ENCODE measurements at regions not wholly inside any gene's neighbourhood (a gene's known extent, or its start where the extent isn't known, plus 50 kb on each side); places are given as distances from the start of the nearest gene placed in this dataset.

DNA sequence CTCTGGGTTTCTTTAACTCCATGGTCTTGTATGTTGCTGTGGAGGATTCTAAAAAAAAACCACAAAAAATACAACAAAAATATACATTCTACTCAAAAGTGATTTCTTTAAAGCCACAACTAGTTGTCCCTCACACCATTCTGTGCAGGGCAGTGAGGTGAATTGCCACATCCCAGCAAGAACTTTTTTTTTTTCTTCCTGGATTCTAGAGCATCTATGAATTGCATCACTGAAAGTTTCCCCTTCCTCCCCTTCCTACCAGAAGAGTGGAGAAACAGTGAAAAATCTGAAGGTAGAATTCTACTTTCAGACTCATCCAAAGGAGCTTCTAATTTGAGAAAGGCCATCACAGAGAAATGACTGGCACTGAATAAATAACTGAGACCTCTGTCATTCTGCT, 395.3 kb downstream of the AEBP2 start:
- H3K27ac ChIP-seq: no peak overlapping the region
- no peaks in the 10 kb centered on the region for H3K36me3 ChIP-seq
- no peaks in the 10 kb centered on the region for H3K9me3 ChIP-seq
- no peak overlapping the region for H3K4me3 ChIP-seq
- intact Hi-C loops (cut with DNase I): no loop called here
- no peak for DNase-seq
- no peaks in the 10 kb centered on the region for H3K4me1 ChIP-seq
- TF ChIP-seq POLR2A (IDR thresholded peaks at IDR 0.05) (no peak), EP300 (IDR thresholded peaks at IDR 0.05) (no peak), POLR2AphosphoS5 (IDR thresholded peaks at IDR 0.05) (no peak)
- TF ChIP-seq, protein P1, sequence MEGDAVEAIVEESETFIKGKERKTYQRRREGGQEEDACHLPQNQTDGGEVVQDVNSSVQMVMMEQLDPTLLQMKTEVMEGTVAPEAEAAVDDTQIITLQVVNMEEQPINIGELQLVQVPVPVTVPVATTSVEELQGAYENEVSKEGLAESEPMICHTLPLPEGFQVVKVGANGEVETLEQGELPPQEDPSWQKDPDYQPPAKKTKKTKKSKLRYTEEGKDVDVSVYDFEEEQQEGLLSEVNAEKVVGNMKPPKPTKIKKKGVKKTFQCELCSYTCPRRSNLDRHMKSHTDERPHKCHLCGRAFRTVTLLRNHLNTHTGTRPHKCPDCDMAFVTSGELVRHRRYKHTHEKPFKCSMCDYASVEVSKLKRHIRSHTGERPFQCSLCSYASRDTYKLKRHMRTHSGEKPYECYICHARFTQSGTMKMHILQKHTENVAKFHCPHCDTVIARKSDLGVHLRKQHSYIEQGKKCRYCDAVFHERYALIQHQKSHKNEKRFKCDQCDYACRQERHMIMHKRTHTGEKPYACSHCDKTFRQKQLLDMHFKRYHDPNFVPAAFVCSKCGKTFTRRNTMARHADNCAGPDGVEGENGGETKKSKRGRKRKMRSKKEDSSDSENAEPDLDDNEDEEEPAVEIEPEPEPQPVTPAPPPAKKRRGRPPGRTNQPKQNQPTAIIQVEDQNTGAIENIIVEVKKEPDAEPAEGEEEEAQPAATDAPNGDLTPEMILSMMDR (IDR thresholded peaks at IDR 0.05): no peak
- no peaks in the 10 kb centered on the region for H3K27me3 ChIP-seq

DNA sequence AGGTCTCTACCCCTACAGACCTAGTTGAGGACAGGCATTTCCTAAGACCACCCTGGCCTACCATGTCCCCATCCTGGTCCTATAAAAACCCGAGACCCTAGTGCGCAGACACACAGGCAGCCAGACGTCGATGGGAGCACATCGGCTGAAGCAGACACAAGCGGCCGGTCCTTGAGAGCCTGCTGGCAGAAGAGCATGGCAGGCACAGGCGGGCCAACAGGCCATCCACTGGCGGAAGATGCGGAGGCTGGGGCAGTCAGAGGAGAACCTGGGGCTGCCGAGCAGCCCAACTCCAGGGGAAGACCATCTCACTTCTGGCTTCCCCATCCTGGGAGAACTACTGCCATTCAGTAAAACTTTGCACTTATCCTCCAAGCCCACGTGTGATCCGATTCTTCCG, 396.8 kb downstream of the AEBP2 start:
- peaks cover 0 to under 1% (median 0%) of the 10 kb centered on the region in 4 donors for H3K4me1 ChIP-seq
- H3K27ac ChIP-seq: no peak overlapping the region
- H3K4me3 ChIP-seq: no peak overlapping the region
- TF ChIP-seq, protein P1 (IDR thresholded peaks at IDR 0.05): no peak
- no peak for TF ChIP-seq EP300 (IDR thresholded peaks at IDR 0.05)
- no peak for TF ChIP-seq POLR2A (IDR thresholded peaks at IDR 0.05)
- no peak for TF ChIP-seq POLR2AphosphoS5 (IDR thresholded peaks at IDR 0.05)
- no peak for DNase-seq
- 97% methylated on average over 14 of the region's 14 CpGs for WGBS, 2 donors
- H3K27me3 ChIP-seq: no peaks in the 10 kb centered on the region
- H3K9me3 ChIP-seq: no peaks in the 10 kb centered on the region
- intact Hi-C loops (cut with DNase I): no loop called here
- no peaks in the 10 kb centered on the region for H3K36me3 ChIP-seq

DNA sequence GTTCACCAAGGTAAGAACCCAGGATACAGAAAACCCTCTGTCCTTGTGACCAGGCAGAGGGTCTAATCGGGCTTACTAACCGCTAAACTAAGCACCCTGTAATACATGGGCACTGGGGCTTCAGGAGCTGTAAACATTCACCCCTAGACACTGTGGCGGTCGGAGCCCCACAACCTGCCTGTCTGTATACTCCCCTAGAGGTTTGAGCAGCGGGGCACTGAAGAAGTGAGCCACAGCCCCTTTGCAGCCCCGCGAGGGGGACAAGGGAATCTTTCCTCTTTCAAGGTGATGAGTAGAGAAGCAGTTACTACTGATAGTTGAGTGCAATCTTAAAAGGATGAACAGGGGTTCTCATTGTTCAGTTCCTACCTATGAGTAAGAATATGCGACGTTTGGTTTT, 397.2 kb downstream of the AEBP2 start:
- TF ChIP-seq POLR2A (IDR thresholded peaks at IDR 0.05) (no peak), EP300 (IDR thresholded peaks at IDR 0.05) (no peak), POLR2AphosphoS5 (IDR thresholded peaks at IDR 0.05) (no peak)
- TF ChIP-seq, protein P1 (IDR thresholded peaks at IDR 0.05): no peak
- DNase-seq: no peak
- WGBS, 2 donors: 91 to 96% methylated on average over 9 of the region's 9 CpGs
- Histone ChIP-seq H3K27ac (no peak overlapping the region), H3K9me3 (no peaks in the 10 kb centered on the region), H3K4me3 (no peak overlapping the region), H3K36me3 (no peaks in the 10 kb centered on the region), H3K27me3 (no peaks in the 10 kb centered on the region), H3K4me1 (peaks cover 0 to 4% (median 0%) of the 10 kb centered on the region in 4 donors)
- intact Hi-C loops (cut with DNase I): no loop called here

DNA sequence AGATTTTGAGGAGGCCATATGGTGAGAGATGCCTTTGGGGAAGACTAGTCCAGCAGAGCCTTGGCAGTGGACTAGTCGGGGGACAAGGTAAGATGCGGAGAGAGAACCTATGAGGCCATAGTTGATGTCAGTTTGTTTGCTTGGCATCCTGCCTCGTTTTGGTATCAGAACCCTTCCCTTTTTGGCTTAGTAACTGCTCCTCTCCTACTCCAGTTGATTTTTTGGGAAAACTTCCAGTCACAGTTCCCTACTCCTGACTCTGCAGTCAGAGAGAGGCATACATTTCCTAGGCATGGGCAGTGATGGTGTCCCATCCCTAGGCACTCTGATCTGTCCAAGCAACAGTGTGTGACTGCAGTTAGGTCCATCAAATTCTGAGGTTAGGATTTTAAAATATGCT, 398.3 kb downstream of the AEBP2 start:
- Histone ChIP-seq H3K9me3 (no peaks in the 10 kb centered on the region), H3K4me3 (no peak overlapping the region), H3K4me1 (peaks cover 0 to 13% (median 0%) of the 10 kb centered on the region in 4 donors), H3K27ac (no peak overlapping the region), H3K27me3 (no peaks in the 10 kb centered on the region), H3K36me3 (no peaks in the 10 kb centered on the region)
- DNase-seq: no peak
- WGBS, 2 donors: 74 to 85% methylated on average over 3 of the region's 3 CpGs
- TF ChIP-seq EP300 (IDR thresholded peaks at IDR 0.05) (no peak), POLR2A (IDR thresholded peaks at IDR 0.05) (no peak), POLR2AphosphoS5 (IDR thresholded peaks at IDR 0.05) (no peak)
- TF ChIP-seq, protein P1 (IDR thresholded peaks at IDR 0.05): no peak
- intact Hi-C loops (cut with DNase I): no loop called here

DNA sequence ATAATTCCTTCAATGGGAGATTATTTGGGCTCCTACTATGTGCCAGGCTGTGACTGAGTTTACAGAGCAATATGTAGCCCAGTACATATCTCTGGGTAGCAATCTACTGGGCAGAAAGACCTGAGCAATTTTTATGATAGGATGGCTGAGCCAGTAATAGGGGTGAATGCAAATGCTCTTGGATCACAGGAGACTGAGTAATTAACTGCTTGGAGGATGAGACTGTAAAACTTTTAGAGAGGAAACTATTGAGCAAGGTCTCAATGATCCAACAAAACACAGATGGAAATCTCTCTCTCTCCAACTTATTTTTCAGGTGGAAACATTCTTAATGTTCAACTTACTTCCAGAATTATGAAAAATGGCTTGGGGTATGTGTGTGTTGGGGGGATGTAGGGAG, 402.2 kb downstream of the AEBP2 start:
- DNase-seq: no peak
- Histone ChIP-seq H3K4me3 (no peak overlapping the region), H3K27me3 (no peaks in the 10 kb centered on the region), H3K4me1 (peaks cover 0 to 24% (median 12%) of the 10 kb centered on the region in 4 donors), H3K9me3 (no peaks in the 10 kb centered on the region), H3K27ac (peak overlapping the region in 2 of 4 donors; percentile 35 to 40), H3K36me3 (no peaks in the 10 kb centered on the region)
- intact Hi-C loops (cut with DNase I): no loop called here
- TF ChIP-seq EP300 (IDR thresholded peaks at IDR 0.05): no peak
- TF ChIP-seq, protein P1 (IDR thresholded peaks at IDR 0.05): no peak
- no peak for TF ChIP-seq POLR2AphosphoS5 (IDR thresholded peaks at IDR 0.05)

Measured in sigmoid colon (tissue), 6 donors.